HS-5 (cell line): ENCODE measurements at regions not wholly inside any gene's neighbourhood (a gene's known extent, or its start where the extent isn't known, plus 50 kb on each side); places are given as distances from the start of the nearest gene placed in this dataset.

Source experiments
- DNase-seq: peaks from one replicate; pipeline ENCODE4 v3.0.0-alpha.2; 2012; ENCODE audit warnings: low read depth

DNA sequence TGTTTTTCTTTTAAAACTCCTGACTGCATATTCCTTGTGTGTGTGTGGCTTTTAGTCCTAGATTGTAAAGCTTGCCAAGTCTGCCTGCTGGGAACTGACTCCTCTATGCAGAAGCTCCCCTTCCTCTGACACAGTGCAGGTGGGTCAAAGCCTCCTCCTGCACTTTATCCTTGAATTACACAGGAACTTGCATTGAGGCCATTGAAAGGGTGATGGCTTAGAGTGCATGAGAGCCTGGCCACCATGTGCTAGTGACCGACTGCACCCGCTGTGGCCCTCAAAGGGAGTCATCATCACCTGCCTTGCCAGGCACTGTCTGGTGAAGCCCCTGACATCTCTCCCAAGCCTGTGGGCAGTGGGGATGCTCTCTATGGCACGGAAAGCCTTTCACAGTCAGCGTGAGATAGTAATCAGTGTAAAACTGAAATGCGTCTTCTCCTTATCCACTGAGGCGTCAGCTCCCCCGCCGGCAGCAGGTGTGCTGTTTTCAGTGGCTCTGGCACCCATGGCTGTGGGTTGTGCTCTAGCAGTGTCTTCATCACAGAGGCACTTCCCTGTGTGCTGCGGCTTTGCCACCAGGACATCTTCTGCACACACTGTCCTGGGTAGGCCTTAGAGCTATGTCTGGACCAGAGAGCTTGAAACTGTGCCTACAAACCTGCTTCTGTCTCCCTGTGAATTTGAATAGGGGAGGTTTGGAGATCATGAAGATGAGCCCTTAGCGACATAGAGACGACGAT, 87.9 kb downstream of the THBS2 start:
- DNase-seq: no peak

DNA sequence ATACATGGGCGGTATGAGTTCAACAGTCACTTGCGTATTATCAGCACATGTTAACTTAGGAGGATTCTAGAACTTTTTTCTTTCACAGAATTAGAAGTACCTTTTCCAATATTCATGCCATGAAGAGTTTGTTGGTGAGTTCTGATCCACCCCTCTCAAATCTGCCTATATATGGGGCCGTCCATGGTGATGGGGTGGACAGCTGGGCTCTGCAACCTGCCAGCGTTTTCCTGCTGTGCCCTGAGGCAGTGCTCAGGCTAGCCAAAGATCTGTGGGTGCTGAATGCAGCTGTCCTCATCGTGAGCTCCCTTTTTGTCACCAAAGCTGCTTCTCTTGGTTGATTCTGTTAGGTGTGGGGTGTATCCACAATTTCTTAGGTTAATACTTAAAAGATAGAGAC, 88.7 kb downstream of the THBS2 start:
- no peak for DNase-seq

DNA sequence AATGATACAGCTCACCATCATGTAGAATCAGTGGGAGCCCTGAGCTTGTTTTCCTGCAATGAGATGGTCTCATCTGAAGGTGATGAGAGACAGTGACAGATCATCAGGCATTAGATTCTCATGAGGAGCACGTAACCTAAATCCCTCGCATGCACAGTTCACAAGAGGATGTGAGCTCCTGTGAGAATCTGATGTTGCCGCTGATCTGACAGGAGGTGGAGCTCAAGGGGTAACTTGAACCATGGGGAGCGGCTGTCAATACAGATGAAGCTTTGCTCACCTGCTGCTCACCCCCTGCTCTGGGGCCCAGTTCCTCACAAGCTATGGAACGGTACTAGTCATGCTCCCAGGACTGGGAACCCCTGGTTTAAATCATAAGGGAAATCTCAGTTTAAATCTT, 89.2 kb downstream of the THBS2 start:
- DNase-seq: no peak

DNA sequence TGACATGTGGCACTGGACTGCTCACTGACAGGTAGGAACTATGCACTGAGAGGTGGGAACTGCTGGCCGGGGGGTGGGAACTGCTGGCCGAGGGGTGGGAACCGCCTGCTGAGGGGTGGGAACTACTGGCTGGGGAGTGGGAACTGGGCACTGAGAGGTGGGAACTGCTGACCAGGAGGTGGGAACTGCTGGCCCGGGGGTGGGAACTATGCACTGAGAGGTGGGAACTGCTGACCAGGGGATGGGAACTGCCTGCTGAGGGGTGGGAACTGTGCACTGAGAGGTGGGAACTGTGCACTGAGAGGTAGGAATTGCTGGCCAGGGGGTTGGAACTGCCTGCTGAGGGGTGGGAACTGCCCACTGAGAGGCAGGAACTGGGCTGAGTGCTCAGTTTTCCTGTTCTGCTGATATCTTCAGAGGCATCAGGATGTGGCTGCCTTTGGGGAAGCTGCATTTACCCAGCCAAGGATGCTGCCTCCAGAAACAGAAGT, 90.2 kb downstream of the THBS2 start:
- no peak for DNase-seq

DNA sequence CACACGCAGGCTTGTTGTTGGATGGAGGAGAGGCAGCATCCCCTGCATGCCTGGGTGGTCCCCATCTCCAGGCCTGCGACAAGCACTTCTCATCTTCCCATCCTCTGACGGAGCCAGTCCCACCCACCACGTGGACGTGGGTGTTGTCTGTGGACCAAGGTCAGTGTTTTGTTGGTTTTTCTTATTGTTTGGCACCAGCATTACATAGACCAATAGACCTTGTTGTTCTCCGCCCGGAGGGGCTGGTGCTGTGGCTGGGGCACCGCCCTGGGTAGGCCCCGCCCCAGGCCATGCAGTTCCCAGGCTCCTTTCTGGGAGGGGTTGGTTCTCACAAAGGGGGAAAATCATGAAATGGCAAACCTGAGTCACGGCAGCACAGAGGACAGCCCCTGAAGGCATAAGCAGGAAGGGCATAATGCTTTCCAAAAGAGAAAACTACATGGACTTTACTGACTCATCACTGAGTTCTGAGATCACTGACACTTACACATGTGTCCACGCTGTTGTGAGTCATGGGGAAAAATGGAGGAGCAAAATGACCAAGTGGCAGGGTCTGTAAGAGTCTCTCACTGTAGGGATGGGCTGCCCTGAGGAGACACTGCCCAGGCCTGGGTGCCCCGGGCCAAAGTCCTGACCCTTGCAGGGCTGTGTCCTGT, 90.8 kb downstream of the THBS2 start:
- DNase-seq: peak; percentile 72

DNA sequence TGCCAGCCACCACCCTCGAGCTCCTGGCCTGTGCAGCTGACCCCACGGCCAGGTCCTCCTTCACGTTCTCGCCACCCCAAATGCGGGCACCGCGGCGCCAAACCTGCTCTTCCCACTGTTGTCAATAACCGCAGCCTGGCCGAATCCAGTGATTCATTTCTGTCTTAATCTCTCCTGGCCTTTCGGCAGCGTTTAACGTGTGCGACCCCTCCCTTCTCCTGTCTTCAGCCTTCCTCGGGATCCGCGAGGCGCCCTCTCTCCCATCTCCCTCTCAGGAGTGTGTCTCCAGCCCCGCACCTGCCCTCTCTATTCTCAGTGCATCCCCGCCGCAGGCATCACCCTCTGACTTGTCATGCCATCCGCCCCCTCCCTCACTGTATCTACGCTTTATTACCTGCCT, 91.4 kb downstream of the THBS2 start:
- DNase-seq: no peak

DNA sequence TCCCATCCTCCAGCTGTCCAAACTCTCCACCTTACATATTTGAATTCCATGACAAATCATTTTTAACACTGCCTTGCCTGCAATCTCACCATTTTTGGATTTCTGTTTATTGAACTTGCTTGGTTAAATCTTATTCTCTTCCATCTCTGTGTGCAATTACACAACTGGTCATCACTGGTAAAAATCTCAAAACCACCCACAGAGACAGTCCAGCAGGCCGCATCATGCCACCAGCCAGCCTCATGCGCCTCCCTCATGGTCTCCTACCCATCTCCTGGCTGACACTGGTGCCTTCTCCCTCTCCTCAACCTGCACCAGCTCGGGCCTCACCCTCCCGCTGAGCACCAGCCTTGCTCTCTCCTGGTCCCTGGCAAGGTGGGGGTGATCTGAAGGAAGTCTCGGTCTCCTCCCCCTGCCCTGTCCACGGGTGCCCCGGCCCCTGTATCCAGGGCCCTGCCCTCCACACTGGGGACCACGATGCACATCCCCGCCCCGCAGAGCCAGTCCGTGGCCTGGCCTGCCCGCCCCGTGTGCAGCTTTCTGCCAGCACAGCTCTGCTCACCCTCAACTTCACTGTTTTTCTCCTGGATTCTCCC, 92.0 kb downstream of the THBS2 start:
- DNase-seq: no peak

DNA sequence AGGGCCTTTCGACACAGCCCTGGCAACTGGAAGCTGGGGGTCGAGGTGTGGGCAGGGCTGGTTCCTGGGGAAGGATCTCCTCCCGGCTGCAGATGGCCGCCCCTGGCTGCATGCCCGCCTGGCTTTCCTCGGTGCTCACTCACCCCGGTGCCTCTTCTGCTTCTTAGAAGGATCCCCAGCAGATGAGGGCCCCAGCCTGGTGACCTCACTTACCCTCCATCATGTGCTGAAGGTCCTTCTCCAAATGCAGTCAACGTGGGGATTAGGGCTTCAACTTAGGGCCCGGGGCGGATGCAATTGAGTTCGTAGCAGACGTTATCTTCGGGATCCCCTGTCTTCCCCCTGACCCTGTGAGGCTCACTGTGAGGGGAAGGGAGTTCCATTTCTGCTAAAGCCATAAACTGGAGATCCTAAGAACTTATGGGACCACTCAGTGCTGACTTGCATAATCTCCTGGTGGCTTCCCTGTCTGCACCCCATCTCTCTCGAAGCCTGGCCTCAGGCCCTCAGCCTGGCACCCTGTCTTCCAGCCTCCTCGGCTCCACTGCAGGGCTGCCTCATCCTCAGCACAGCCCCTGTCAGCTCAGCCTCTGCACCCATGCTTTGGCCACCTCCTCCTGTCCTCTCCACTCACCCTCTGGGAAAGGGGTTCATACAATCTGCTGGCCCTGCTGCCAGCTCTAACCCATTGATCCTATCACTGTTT, 92.6 kb downstream of the THBS2 start:
- DNase-seq: no peak

DNA sequence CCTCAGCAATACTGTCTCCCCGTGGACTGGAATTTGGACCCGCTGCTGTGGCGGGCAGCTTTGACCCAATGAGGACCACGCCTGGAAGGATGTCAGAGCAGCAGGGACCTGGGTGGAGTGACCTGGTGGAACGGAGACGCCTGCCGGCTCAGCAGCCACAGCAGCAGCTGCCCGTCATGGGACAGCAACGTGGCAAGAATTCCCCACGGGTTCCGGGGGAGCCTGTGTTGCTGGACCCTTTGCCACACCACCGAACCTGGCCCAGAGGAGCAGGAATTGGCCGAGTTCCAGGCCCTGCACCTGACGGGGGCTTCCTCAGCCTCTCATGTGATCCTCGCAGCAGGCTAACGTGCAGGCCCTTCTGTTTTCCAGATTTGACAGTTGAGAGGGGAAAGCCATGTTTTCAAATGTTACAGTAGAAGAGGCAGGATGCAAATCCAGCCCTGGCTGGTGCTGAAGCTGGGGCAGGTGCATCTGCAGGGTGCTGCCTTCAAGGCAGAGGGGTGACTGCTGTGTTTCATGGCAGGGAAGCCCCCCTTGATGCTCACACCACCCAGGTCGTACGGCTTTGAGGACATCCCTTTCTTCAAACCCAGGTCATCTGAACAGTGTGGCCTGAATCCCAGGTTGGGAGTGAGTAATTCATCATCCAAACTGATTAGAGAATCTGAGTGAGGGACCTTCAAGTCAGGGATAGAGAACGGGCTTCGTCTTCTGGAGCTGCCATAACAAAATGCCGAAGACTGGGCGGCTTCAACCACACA, 93.4 kb downstream of the THBS2 start:
- DNase-seq: no peak

DNA sequence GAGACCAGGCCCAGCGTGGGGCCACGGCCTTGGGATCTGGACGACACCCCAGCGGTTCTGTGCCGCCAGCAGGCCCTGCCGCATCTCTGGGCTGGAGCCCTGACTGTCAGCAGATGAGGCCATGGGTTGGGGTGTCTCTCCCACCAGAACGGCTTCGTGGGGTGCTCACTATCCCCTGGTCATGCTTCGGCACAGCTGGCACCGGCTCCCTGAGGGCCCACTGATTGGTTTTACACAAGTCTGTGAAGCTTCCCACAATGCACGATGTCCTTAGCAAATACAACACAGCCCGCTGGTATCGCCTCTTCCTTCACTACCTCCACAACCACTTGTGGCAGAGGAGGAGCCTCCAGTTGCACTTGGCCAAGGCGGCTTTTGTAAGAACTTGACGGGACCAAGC, 94.3 kb downstream of the THBS2 start:
- no peak for DNase-seq

DNA sequence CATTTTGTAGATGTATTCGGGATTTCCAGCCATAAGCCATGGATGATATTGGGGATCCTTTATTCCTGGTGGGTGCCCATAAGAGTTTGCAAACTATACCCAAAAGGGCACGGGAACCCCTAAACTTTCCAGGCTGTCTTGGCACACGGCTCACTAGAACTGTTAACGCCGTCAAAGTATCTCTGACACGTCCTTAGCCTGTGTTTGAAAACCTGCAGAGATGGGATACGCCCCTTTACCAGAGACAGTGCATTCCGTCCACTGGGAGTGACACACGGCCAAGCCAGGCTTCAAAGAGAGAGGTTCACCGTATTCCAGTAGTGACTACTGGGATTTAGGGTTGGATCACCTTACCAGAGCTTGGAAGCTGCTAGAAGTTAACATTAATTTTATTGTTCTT, 95.0 kb downstream of the THBS2 start:
- DNase-seq: no peak

DNA sequence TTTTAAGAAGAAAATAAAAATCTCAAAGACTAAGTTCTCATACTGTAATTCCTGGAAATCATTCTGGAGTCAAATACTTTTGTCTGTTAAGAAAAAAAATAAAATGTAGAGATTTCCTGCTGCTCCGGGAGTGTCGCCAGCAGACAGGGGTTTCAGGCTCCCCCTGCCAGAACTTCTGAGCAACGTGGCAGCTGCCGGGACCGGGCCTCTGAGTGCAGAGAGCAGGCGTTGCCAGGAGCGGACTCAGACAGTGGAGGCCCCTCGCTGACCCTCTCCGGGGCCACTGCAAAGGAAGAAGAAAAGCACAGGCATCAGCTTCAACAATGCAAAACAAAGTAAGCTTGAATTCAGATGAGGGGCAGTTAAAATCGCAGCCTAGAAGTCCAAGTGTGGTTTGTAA, 95.5 kb downstream of the THBS2 start:
- no peak for DNase-seq

DNA sequence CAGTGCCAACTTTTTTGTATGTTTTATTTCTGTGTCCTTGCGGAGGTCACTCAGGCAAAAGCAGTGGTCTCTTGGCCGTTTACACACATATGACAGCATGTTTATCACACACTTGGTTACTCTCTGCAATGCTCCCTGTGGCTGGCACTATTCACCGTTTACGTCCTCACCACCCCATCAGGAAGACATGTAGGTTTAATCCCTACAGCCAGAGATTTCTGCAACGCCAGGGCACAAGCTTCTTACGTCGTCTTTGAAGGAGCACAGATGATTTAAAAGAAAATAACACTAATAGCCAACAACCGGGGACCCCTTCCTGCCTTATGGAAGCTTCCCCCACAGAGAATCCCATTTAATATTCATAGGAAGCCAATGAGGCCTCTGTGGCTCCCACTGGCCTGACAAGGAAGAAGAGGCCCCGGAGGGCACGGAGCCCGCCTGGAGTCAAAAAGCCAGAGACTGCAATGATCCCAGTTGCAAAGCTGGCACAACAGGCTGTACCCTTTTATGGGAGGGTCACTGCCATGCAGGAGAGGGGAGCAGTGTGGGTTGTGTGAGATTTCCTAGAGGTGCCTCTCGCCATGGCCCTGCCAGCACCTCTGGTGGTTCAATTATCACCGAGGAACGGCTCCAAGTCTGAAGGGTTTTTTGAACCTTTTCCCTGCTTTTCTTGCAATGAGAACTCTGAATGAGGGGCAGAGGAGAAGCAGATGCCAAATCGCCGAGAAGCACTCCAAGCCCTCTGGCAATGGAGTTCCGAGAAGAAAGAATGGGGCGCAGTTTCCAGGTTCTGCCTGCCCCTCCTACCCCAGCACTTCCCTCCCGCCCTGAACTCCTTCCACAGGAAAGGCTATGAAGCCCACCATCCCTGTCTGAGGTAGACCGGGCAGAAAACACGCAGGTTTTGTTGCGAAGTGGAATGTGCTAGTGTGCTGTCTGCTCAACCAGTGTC, 96.2 kb downstream of the THBS2 start:
- DNase-seq: no peak

DNA sequence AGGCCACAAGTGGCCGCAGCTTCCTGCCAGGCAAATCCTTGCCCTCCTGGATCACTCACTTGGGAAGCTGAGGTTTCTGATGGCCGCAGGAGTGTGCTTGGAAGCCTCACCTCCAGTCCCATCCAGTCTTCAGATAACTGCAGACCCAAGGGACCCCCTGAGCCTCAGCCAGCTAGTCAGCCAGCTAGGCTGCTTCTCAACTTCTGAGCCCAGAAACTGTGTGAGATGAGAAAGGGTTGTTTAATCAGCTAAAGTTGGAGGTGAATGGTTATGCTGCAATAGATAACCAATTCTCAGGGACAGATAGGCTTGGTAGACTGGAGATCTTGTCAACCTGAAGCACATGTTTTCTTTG, 96.9 kb downstream of the THBS2 start:
- DNase-seq: no peak

DNA sequence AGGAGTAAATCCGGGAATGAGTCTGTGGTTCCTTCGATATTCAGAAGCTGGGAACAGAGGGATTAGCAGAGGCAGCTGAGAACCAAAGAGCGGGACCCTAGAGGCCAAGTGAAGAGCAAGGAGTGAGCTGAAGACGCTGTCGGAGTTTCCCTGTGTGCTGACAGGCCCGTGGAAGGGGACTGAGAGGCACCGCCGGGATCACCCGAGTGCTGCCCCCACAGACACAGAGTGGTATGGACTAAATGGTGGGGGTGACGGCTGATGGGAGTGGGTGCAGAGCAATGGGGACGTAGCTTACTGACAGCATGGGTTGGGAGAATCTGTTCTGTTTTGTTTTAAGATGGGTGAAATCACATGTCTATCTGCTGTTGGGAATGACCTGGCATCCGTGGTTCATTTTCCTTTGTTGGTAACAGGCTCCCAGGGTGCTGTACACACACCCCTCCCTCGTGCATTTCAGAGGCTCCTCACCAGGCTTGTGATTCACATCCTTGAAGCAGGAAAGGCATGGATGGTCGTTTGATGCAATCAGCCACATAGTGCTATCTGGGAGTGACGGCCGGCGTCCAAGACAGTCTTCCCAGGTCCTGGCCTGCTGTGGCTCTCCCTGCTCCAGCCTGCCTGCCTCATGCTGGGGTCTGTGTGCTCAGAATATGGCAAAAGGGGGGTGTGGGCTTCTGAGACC, 97.4 kb downstream of the THBS2 start:
- no peak for DNase-seq

DNA sequence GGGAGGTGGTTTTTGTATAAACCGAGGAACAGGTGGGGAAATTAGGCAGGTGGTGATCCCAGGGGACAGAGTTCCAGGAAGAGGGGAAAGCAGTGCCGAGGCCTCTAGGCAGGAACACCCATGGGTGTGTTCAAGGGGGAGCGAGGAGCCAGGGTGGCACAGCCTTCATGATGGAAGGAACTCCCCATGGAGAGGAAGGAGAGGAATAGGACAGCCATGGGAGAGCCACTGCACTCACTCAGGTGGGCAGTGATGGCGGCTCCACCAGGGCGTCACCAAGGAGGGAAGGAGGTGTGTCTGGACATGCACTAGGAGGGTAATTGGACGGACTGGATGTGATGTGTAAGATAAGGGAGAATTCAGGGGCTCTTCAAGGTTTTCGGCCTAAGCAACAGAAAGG, 98.2 kb downstream of the THBS2 start:
- no peak for DNase-seq

DNA sequence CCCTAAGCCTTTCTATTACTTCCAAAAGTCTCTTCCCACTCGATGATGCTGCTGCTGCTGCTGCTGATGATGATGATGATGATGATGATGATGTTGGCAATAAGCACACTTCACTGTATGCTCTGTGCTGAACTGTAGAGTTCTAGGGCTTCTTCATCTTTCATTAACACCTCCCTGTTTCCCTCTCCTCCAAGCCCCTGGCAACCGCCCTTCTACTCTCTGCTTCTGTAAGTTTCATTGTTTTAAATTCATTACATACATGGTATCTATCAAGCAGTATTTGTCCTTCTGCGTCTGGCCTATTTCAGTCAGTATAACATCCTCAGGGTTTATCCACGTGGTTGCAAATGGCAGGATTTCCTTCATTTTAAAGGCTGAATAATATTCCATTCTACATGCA, 100.2 kb downstream of the THBS2 start:
- DNase-seq: no peak

DNA sequence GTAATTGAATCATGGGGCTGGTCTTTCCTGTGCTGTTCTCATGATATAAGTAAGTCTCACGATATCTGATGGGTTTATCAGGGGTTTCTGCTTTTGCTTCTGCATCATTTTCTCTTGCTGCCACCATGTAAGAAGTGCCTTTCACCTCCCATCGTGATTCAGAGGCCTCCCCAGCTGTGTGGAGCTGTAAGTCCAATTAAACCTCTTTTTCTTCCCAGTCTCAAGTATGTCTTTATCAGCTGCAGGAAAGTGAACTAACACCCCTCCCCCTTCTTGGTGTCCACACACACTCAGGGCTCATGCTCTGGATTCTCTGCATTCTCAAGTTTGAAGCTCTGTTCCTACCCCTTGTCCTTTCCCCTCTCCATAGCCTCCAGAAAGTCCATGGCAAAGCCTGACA, 107.1 kb downstream of the THBS2 start:
- no peak for DNase-seq

DNA sequence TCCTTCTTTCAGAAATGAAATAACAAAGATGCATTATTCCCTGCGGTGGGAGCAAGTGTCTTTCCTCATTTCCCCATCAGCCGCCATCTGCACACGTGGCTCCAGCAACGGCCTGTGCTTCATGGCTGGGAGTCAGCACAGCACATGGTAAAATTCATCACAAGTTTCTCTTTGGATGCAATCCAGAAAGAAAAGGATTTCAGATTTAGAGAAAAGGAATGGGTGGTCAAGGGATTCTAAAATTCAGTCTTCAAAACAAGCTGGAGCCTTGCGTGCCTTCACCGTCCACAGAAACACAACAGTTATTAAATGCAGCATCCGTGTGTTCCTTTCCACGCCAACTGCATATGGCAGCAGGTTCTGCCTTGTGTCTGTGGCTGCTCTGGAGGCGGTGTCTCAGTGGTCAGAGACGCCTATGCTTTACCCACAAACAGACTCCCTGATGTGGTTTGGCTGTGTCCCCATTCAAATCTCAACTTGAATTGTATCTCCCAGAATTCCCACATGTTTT, 107.6 kb downstream of the THBS2 start:
- DNase-seq: no peak

DNA sequence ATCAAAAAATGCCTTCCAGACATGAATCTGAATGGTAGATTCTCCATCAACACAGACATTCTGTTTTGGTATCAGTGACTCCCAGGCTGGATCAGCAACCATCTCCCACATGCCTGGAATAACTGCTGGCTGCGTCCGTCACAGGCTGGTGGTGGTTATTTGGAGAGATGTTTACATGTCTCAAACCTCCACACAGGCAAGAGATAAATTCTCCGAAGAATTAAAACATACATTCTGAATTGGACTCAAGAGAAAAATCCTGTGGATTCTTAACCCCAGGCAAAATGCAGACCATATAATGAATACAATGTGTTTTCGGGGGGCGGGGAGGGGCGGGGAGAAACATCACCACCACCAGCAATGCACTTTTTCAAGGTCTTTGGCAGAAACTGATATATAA, 108.2 kb downstream of the THBS2 start:
- DNase-seq: no peak
